ENCODE measurements at regions not wholly inside any gene's neighbourhood (a gene's known extent, or its start where the extent isn't known, plus 50 kb on each side); places are given as distances from the start of the nearest gene placed in this dataset.
"Not testable (repeated sequence)": the region's sequence is repeated elsewhere in the genome, so short reads cannot be mapped to it uniquely, and the experiment has no call there.

GRCh38 chr4:189516902-189517301 is 423.8 kb upstream of the FRG1 start:
- no peak for DNase-seq (ENCODE audit: extremely low read depth in 1 of 11, low read depth in 9 of 11, low spot score in 4 of 11)

- DNase-seq (ENCODE audit: extremely low read depth in 1 of 11, low read depth in 9 of 11, low spot score in 4 of 11), result no peak
These were observed 421.5 kb upstream of the FRG1 start for GRCh38 chr4:189519186-189519585.

DNA sequence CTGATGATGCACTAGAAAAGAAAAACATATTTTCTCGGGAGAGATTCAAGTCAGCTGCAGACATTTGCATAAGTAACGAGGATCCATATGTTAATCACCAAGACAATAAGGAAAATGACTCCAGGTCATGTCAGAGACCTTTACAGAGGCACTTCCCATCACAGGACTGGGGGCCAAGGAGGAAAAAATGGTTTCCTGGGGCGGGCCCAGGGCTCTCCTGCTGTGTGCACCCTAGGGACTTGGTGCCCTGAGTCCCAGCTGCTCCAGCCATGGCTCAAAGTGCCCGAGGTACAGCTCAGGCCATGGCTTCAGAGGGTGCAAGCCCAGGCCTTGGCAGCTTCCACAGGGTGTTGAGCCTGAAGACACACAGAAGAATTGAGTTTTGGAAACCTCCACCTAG is 415.4 kb upstream of the FRG1 start:
- no peak for DNase-seq (ENCODE audit: extremely low read depth in 1 of 11, low read depth in 9 of 11, low spot score in 4 of 11)

DNA sequence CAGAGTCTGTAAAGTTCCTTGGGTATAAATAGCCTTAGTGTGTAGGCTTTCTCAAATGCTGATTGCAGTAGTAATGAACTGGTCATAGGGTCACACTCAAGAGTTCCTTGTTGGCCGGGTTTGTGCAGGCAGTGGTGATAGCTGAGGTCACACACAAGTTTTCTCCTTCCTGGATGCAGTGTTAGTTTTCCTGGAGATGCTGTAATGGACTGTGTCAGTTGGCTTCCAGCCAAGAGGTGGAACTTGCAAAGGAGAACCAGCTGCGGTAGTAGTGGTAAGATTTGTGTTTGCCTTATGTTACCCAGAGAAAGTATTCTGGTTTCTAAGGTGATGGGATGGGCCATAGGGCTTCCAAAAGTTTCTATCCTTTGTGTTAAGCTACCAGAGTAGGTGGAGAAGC is 409.8 kb upstream of the FRG1 start:
- DNase-seq (ENCODE audit: extremely low read depth in 1 of 11, low read depth in 9 of 11, low spot score in 4 of 11), result no peak

GRCh38 chr4:189533603-189534002 is 407.1 kb upstream of the FRG1 start:
- no peak for DNase-seq (ENCODE audit: extremely low read depth in 1 of 11, low read depth in 9 of 11, low spot score in 4 of 11)

DNA sequence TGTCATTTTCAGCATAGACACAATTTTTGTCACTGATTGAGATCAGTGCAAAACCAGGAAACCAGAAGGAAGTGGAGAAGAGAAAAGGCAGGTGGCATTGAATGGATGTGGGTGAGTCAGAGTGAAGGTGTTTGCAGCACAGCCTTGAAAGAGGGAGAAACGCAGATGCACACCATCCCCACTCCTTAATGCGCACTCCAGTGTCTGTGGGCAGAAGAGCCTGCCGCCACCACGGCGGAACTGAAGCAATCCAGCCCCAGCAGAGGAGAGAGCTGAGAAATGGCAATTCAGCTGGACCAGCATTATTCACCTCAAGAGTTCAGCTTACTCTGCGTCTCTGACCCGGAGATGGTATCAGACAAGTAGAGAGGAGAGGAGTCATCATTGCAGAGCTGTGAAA is 393.1 kb upstream of the FRG1 start:
- DNase-seq (ENCODE audit: extremely low read depth in 1 of 11, low read depth in 9 of 11, low spot score in 4 of 11), result no peak

DNA sequence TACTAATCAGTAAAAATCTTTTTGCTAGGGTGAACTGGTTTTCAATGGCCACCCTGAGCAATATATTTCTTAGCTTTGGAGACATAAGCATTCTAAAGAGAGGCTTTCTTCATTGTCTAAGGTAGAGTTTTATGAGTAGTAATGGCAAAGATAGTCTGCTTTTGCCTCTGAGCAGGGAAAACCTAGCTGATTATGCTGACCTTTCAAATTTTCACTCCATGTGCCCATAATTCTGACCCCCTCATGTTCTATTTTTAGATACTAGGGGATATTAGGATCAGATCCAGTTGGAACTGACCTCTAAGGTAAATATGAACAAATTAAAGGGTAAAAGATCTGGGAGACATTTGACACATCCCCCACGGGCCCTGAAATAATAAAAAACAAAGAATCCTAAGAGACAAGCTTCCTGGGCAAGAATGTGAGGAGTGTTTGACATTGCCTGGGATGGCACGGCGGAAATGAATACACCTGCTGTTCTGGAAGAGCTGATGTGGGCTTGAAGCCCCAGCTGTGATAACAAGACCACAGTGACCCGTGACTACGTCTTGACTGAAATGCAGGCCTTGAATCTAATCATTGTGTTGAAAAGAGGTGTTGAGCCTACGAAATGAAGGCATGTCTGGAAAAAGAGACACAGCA is 392.1 kb upstream of the FRG1 start:
- peak in 6 of 11 donors; percentile 26 to 56 (median 42) for DNase-seq (ENCODE audit: extremely low read depth in 1 of 11, low read depth in 9 of 11, low spot score in 4 of 11)

DNA sequence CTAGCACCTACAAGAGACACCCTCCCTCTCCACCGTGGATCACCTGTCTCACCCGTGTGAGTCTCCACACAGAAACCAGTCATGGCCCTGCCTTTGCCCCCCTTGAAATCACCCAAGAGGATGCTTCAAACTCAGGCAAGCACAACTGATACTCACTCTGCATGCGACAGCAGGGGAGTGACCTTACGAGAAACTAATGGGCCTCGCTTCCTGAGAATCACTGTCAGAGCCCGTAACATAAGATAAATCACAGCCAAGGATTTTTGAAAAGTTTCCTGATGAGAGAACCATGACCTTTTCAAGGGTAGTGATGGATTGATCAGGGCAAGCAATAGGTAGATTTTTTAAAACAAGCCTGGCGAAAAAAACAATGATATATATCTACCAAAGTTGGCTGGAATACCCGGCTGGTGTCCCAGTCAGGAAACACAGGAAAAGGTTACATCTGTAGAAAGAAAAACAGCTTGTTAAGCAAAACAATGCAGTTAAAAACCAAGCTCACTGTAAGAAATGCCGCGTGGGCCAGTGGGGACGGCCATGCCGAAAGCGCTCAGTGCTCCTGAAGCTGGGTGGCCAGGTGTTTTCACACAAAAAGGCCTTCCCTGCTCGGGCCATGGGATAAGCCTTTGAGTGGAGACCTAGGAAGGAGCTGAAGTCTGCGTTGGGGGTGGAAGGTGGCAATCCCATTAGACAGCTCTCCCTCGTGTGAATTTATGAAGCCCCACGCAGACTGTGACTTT is 388.6 kb upstream of the FRG1 start:
- peak in 2 of 11 donors; percentile 10 to 28 for DNase-seq (ENCODE audit: extremely low read depth in 1 of 11, low read depth in 9 of 11, low spot score in 4 of 11)

DNA sequence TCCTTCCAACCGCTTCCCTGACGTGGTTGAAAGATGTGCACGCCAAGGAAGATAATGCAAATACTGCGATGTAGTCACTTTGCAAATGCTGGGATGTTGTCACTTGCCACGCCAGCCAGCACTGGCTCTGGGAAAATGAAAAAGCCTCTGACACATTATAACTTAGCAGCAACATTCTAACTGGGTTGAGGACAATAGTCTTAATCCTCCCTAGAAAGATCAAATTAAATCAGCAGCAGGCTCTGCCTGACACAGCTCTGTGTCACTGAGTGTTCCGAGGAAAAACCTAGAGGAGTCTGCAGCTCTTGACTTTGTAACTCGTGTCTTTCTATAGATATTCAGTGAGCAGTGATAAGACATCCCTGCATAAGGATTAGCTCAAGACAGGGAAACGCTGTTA is 380.1 kb upstream of the FRG1 start:
- DNase-seq (ENCODE audit: extremely low read depth in 1 of 11, low read depth in 9 of 11, low spot score in 4 of 11), result not testable (repeated sequence)

- DNase-seq (ENCODE audit: extremely low read depth in 1 of 11, low read depth in 9 of 11, low spot score in 4 of 11), result not testable (repeated sequence)
These were observed 376.9 kb upstream of the FRG1 start for GRCh38 chr4:189563751-189564150.

DNA sequence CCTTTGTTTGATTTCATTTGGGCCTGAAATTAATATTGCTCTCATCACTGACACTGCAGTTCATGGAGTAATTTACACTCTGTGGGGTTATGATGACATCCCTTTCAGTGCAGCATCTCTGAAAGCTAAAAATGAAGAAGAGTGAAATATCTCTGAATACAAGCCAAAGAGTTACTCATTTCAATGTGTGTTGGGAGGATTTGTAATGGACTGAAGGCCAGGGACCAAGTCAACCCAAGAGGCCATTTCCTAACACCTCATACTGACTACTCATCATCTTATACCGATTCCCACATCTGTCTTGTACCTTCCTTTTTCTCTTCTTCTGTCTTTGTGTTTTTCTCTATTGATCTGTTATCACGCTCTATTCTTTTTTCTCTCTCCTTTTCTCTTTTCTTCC is 374.4 kb upstream of the FRG1 start:
- DNase-seq (ENCODE audit: extremely low read depth in 1 of 11, low read depth in 9 of 11, low spot score in 4 of 11), result not testable (repeated sequence)

DNA sequence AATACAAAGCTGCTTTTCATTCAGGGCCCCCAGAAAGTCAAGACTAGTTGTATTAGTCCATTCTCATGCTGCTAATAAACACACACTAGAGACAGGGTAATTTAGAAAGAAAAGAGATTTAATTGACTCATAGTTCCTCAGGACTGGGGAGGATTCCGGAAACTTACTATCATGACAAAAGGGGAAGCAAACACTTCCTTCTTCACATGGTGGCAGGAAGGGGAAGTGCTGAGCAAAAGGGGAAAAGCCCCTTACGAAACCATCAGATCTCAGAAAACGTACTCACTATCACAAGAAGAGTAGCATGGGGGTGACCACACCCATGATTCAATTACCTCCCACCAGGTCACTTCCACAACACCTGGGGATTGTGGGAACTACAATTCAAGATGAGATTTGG is 373.8 kb upstream of the FRG1 start:
- DNase-seq (ENCODE audit: extremely low read depth in 1 of 11, low read depth in 9 of 11, low spot score in 4 of 11), result not testable (repeated sequence)

GRCh38 chr4:189579645-189580044 is 361.0 kb upstream of the FRG1 start:
- not testable (repeated sequence) for DNase-seq (ENCODE audit: extremely low read depth in 1 of 11, low read depth in 9 of 11, low spot score in 4 of 11)

GRCh38 chr4:189586908-189587632 is 353.6 kb upstream of the FRG1 start:
- DNase-seq (ENCODE audit: extremely low read depth in 1 of 11, low read depth in 9 of 11, low spot score in 4 of 11), result not testable (repeated sequence)

- not testable (repeated sequence) for DNase-seq (ENCODE audit: extremely low read depth in 1 of 11, low read depth in 9 of 11, low spot score in 4 of 11)
These were observed 351.5 kb upstream of the FRG1 start for GRCh38 chr4:189589201-189589600.

DNA sequence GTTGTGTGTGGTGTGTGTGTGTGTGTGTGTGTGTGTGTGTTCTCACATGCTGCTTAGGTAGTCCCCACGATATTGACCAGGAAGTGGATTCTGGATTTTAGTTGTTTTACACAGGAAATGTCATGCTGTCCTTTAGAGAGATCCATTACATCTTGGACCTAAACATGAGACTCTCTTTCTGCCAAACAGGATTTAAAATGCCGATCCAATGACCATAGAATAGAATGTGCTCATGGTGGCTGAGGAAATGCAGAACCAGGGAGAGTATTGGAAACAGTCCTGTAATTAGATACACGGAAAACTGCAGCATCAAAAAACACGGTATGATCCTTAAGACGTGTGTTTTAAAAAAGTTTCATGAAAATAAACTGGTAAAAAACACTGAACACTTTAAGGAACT is 347.8 kb upstream of the FRG1 start:
- DNase-seq (ENCODE audit: extremely low read depth in 1 of 11, low read depth in 9 of 11, low spot score in 4 of 11), result no peak

GRCh38 chr4:189597341-189597740 is 343.3 kb upstream of the FRG1 start:
- DNase-seq (ENCODE audit: extremely low read depth in 1 of 11, low read depth in 9 of 11, low spot score in 4 of 11), result no peak

DNA sequence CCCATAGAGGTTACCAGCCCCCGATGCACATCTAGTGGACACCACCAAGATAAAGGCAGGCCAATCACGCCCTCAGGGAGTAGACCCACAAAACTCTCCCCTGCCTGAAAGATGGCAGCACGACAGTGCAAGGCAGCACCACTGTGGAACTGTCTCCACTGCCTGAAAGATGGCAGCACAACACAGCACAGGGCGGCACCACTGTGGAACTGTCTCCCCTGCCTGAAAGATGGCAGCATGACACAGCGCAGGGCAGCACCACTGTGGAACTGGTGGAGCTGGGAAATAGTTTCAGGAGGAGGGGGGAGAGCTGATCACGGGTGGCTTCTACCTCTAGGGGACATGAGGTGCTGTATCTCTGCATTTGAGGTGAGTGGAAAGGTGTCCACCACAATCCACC is 340.4 kb upstream of the FRG1 start:
- no peak for DNase-seq (ENCODE audit: extremely low read depth in 1 of 11, low read depth in 9 of 11, low spot score in 4 of 11)

DNA sequence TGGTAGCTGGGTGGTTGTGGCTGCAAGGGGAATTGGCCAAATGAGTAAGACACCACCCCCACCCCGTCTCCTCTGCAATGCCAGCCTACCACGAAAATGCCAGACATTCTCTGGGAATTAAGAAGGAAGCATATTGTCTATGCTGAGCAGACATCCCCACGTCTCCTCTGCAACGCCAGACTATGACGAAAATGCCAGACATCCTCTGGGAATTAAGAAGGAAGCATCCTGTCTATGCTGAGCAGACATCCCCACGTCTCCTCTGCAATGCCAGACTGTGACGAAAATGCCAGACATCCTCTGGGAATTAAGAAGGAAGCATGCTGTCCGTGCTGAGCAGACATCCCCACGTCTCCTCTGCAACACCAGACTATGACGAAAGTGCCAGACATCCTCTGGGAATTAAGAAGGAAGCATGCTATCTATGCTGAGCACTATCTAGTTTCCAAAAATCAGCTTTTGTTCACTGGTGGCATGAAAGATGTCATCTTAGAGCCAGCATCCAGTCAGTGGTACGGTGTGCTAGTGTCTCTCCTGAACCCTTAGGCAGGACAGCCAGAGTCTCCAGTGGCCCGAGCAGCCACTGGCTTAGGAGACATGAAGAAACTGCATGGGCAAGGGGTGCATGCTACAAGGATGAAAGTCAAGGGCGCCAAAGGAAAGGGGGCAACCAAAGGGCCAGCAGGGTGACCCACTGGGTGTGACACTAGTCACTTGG is 339.8 kb upstream of the FRG1 start:
- no peak for DNase-seq (ENCODE audit: extremely low read depth in 1 of 11, low read depth in 9 of 11, low spot score in 4 of 11)

DNA sequence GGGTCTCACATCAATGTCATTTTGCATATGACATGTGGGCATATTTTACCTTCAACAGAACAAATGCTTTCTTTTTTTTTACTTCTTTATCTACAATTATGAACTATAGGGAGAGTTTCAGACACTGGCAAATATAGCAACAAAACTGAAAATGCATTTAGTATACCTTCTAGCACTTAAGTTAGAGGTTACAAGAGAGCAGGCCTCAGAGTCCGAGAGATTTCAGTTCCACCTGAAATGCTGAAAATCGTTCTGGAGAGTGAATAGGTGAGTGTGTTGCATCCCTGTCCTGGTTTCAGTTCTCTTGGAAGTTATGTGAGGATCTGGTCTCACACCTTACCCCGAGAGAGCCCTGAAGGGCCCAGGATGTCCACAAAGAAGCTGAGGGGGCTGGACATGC is 337.8 kb upstream of the FRG1 start:
- DNase-seq (ENCODE audit: extremely low read depth in 1 of 11, low read depth in 9 of 11, low spot score in 4 of 11), result not testable (repeated sequence)
